HG02973 (cell line): ENCODE measurements at regions not wholly inside any gene's neighbourhood (a gene's known extent, or its start where the extent isn't known, plus 50 kb on each side); places are given as distances from the start of the nearest gene placed in this dataset.

Source experiments
- ATAC-seq: cut with Tn5 transposase; IDR thresholded peaks from one replicate; pipeline ENCODE4 v1.9.1; 2021; ENCODE audit warnings: moderate library complexity; ENCODE audit not compliant: unreplicated experiment

DNA sequence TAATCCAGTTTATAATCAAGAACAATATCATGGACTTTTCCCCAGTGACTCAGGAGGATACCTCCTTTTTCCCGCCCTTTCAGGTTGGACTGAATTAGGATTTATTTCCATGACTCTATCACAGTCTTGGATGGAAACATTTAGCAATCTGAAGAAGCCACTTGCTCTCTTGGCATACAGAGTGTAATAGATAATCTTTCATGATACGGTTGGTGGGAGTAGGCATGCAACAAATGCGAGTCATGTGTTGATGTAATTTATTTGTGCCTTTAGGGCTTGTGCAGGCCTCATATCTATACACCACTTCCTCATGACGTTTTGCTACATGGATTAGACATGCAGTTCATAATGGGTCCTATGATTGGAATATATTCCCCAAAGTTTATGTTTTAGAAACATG is 54.2 kb upstream of the MCTP2 start:
- no peak for ATAC-seq

DNA sequence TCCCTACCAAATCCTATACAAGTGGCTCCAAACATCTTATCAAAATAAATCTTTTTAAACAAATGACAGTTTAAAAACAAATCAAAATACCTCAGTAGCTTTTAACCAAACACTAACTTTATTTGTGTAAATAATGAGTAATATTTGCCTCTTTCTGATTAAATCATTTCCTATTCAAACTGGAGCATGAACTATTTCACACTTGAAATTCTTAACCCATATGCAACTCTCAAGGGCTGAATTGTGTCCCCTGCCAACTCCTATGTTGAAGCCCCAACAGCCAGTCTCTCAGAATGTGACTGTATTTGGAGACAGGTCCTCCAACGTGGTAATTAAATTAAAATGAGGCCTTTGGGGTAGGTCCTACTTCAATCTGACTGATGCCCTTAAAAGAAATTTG is 55.9 kb upstream of the MCTP2 start:
- ATAC-seq: no peak

DNA sequence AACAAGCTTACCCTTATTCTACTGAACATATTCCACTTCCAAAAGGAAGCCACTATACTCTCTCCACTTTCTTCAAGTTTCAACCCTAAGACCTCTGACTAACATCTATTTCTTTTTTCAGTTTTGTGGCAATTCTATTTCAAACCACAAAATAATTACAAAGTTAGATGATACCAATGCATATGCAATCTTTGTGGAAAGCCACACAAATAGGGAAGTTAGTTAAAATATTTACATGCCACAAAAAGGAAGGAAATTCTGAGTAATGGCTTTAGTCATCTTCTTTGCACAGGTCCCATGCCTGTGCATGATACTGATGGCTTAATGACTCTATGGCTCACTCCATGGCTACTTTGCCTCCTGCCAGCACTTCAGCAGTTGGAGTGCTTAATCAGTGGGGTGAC is 57.0 kb upstream of the MCTP2 start:
- ATAC-seq: peak; percentile 96

DNA sequence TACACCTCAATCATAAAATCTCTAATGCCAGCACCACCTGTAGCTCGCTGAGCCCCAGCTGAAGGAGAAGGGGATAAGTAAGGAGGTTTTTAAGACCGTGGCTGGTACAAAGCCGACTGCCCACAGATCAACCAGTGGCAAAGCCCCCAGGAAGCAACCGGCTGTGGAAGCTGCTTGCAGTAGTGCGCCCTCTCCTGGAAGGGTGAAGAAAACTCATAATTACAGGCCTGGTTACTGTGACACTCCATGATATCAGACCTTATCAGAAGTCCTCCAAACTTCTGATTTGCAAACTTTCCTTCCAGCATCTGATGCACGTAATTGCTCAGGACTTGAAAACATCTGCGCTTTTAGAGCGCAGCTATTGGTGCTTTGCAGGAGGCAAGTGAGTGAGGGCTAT is 63.1 kb upstream of the MCTP2 start:
- ATAC-seq: no peak

DNA sequence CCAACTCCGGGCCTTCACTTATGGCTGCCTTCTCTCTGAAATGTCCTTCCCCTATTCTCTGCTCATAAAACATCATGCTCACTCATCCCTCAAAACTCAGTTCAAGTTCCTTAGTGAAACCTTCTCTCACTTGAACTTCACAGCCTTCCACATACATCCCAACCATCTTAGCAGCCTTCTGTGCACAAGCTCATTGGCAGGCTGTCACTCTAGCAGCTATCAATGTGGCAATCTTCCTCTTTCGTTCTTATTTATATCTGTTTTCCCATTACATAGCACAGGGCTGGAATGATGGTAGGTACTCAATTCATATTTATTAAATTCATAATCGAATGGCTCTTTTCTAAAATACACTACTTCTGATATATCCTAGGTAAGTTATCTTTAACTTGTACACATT is 66.4 kb upstream of the MCTP2 start:
- ATAC-seq: no peak

DNA sequence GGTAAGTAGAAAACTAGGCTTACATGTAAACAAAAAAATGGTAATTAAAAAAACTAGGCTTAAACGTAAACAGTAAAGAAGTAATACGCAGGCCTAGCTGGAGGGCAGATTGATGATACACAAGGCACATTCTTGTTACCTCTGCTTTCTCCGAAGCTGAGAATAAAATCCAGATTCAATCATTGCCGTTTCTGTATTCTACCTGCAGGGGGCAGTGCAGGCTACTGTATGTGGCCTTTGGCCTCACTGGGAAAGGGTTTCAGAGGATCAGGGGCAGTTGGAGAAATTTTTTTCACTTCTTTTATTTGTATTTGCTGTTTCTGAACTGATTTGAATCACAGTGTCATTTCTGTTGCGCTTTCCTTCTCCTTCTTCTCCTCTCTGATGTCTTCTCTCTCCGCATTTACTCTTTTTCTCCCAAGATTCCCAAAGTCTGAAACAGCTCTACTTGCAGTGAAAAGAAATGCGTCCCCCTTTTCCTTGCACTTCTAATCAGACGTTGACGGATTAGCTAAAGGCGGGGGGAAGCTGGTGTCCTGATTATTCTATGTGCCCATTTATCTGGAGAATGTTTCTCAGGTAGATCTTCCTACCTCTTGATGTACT is 67.1 kb upstream of the MCTP2 start:
- ATAC-seq: no peak

DNA sequence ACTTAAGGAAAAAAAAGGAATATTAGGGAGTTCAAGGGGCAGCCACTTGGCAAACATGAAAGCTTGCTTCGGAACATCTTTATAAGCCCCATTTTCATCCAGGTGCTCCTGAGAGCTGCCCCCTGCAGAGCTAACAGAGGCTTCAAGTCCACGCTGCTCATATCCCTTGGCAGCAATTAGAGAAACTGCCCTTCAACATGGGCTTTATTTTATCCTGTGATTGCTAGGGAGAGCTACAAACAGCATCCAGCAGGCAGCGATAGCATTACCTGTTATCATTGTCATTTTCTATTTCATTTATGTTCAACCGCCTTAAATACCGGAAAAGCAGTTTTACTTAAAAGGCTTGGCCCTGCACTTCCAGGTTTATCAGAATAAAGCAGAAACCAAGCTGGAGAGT is 68.4 kb upstream of the MCTP2 start:
- ATAC-seq: no peak

DNA sequence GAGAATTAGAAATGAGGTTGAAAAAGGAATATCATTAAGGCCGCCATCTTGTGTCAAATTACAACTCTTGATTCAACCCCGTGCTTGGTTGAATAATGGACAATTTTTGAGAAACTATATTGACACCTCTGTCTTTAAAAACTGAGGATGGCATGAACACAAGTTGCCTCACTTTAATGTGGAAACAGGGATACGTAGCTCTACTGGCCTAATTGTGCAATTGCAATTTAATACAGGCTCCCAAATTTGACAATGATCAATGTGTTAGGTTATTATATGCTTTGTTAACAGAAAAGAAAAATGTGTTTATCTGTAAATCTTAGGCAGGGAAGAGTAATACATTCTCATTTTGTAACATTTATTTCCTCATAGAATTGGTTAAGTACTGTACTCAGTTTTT is 77.1 kb upstream of the MCTP2 start:
- ATAC-seq: no peak

DNA sequence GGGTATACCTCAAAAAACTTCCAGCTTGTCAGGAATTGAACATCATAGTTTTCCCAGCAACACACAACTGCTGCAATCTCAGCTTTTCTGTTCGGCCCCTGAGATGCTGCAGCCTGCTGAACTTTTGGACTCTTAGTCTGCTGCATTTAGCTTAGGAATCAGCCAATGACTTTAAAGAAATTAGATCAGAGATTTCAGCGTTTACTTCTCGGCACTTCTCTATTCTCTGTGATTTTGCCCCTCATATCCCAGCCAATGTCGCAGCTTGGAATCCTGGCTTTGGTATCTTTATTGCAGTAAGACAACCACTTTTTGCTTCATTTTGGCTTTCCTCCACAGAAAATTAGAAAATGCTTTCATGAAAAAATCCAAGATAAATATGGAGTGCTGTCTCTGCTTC is 86.3 kb upstream of the MCTP2 start:
- ATAC-seq: no peak

DNA sequence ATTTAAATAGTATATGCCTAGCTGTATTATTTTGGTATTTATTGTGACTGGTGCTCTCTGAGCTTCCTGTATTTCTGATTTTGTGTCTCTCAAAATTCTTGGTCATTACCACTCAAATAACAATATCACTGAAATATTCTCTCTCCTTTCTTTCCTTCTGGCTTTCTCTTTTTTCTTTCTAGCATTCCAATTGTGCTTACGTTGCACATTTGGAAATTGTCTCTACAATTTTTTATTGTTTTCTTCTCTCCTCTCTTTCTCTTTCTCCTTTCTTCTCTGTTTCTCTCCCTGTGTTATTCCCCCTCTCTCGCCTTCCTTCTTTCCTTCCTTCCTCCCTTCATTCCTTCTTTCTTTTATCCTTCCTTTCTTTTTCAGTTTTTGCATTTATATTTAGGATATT is 89.6 kb upstream of the MCTP2 start:
- no peak for ATAC-seq

DNA sequence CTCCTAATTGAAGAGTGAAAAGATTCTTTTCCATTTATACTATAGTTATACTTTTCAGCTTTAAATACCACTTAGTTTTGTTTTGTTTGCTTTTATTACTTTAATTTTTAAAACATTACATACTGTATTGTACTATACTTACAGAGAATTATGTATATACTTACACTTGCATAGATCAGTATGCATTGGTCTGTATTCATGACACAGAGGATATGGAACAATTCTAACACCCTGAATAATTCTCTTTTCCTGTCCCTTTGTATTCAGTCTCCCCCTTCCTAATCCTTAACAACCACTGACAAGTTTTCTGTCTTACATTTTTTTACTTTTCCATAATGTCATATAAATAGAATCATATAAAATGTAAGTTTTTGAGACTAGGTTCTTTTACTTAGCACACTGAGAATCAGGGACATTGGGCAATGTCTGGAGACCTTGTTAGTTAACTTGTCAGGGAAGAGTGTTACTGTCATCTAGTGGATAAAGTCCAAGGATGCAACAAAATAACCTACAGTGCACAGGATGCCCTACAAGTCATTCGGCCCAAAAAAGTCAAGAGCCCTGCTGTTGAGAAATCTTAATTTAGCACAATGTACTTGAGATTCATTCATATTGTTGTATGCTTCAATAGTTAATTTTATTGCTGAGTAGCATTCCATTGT is 95.7 kb upstream of the MCTP2 start:
- no peak for ATAC-seq

DNA sequence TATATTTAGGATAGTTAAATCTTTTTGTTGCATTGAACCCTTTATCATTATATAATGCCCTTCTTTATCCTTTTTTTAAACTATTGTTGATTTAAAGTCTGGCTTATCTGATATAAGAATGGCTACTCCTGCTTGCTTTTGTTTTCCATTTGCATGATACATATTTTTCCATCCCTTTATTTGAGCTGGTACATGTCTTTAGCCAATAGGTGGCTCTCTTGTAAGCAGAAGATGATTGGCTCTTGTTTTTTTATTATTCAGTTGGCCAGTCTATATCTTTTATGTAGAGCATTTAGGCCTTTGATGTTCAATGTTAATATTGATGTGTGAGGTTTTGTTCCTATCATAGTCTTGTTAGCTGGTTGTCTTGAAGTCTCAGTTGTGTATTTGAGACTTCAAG is 99.5 kb upstream of the MCTP2 start:
- no peak for ATAC-seq

DNA sequence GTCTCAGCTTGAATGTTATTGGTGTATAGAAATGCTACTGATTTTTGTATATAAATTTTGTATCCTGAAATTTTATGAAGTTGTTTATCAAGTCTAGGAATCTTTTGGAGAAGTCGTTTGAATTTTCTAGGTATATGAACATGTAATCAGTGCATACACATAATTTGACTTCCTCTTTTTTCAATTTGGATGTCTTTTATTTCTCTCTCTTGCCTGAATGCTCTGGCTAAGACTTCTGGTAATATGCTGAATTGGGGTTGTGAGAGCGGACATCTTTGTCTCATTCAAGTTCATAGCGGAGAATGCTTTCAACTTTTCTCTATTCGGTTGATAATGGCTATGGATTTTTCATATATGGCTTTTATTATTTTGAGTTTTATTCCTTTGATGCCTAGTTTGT is 100.9 kb upstream of the MCTP2 start:
- ATAC-seq: no peak

DNA sequence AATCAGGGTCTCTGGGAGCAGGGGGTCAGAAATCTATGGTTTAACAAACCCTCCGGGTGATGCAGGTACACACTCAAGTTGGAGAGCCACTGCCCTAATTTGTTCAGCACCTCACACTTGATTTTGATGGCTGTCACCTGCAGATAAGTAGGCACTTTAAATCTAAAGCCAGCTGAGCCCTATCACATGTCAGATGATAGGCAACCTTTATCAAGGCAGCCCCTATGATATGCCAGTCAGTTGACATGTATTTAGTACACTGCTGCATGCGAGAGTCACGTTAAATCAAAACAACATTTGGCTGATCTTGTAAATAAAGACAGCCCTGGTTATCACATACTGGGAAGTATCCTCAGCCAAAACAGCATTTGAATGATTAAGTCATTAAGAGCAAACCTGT is 104.4 kb upstream of the MCTP2 start:
- no peak for ATAC-seq

DNA sequence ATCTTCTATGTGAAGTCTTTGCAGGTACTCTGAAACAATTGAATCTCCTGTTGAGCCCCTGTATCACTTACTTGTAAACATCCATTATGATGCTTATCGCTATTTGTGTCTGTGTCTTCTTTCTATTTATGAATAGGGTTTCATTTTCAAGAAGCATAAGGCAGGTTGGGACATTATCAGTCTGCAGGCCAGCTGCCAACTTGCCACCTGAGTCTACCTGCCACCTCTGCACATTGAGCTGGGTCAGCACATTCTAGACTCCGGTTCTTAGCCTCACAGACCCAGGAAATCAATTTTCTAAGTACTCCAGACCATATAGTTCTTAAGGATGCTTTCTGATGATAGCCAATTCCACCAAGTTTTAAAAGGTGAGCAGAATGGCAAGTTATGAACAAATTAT is 105.7 kb upstream of the MCTP2 start:
- ATAC-seq: no peak

DNA sequence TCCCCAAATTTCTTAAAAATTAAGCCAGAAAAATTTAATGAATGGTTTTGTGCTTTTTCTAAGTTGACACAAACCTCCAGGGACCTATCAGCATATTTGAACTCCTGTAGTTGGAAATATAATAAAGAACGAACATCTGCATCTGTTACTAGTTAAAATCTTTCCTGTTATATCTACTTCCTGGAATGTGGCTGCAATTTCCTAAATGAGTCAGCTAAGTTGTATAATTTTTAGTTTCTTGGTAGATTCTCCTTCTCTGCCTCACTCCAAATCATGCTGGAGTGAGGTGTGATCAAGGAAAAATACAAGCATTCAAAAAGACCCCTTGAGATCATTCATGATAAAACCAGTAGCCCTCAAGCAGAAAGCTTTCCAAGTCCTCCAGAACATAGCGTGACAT is 106.2 kb upstream of the MCTP2 start:
- ATAC-seq: no peak

DNA sequence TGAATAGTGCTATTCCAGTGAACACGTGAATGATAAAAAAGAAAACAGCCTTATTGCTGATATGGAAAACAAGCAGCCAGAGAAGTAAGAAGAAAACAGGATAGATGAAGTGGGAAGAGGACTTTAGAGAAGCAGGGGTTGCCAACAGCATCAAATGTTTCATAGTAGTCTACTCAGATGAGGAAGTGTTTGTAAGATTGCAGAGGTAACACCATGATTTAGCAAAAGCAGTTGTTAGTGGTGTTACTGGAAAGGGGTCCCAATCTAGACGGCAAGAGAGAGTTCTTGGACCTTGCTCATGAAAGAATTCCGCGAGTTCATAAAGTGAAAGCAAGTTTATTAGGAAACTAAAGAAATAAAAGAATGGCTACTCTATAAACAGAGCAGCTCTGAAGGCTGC is 108.8 kb upstream of the MCTP2 start:
- no peak for ATAC-seq

DNA sequence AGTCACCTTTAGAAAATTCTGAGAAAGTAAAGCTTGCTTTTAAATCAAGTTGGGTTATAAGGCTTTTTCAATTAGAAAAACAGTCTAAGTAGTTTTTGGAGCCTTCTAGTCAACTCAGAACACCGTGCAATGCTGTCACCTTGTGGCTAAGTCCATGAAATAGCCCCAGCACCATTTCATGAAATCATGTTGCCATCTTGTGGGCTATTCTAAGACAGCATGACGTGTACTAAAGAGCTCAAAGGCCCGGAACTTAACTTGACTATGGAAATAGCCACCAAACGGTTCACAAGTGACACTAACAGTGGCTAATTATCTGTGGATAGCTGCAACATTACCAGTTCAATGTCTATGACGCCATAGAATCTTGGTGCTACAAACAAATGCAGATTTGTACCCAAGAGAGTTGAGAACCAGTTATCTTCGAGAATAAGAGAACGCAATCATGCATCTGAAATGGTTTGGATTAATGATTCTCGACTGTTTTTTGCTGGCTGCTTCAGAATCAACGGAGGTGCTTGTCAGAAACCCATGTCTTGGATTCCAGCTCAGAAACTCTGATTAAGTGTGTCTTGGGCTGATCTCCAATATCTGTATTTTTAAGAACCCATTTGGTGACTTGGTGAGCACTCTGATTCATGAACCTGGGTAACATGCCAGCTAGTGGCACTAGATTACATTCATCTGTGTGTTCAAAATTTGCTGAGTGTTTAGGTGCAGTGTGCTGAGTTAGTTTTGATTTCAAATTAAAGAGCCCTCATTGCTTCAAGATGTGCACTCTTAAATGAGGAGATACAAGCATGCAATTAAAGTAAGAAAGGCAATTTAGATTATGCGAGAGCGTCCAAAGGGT is 111.2 kb upstream of the MCTP2 start:
- ATAC-seq: peak; percentile 99

DNA sequence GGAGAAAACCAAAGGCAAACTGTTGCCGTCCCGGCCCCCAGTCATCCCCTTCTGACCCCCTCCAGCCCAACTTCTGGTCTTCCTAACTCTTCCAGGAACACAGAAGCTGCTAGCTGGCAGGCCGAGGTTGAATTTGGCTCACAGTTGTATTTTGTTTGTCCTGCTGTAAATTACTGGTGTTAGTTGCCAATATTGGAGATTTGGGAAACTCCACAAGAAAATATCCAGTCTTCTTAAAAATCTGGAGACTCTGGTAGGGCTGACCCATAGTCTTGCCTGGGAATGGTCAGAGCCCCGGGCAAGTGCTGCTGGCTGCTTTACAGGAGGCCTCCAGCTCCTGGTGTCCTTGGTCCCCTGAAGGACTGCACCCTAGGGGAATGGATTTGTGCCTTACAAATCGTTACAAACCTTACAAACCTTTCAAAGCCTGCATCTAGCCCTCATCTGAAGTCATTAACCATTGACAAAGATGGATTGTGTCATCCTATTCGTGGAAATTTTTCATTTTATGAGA is 112.0 kb upstream of the MCTP2 start:
- ATAC-seq: no peak

DNA sequence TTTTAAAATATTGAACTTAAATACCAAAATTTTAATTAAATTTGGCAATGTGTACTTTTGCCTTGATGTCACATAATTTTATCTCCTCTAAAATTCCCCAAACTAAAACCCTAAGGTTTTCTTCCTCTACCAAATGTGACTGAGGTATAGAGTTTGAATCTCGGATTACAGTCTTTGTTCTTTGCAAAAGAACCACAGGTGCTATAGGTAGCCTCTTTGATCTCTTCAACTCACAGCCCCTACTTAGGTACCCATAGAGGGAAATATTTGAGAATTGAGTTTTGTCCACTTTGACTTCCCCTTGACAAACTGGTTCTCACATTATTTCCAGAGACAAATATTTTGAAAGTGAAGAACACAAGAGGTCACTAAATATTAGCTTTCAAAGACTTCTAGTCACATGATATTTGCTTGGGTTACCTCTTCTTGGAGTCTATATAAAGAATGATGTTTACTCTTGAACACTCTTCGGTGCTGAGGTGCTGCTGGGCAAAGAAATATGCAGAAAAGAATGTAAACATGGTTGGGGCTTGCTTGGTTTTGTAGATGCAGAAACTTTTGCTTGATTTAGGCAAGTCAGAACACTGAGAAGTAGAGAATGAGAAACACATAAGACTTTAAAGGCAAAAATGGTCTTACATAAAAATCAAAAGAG is 120.8 kb upstream of the MCTP2 start:
- no peak for ATAC-seq

DNA sequence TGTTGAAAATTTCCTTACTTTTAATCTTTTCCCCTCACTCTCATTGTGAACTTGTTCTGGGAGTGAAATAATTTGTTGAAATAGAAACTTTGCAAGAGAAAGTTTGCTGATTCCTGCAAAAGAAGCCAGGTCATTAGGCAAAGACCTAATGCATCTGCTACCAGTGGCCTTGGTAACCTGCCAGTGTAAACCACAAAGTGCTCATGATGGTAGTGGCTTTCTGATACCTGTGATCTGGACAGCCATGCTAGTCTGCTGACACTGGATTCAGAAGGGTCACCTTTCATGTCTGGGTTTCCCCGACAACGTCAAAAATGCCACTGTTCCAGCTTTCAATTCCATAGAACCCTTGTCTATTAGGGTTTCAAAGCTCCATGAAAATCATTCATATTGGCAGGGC is 123.7 kb upstream of the MCTP2 start:
- no peak for ATAC-seq

DNA sequence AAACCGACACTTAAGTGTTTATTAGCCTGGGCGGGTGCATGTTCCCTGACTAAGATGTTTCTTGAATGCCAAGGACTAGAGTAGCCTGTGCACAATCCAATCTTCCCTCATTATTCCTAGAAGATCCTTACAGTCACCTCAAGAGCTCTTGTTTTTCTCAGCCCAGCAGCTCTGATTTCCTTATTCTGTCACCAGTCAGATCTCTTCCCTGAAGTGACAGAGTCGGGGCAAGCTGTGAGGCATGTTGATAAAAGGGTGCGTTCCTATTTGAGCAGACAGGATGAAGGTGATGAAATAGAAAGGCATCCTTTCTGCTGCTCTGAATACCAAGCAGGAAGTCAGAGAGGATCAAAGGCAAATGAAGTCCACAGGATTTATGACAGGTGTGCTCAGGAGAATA is 125.6 kb upstream of the MCTP2 start:
- no peak for ATAC-seq
